Sciatic nerve (tissue), 2 donors: ENCODE measurements at regions not wholly inside any gene's neighbourhood (a gene's known extent, or its start where the extent isn't known, plus 50 kb on each side); places are given as distances from the start of the nearest gene placed in this dataset.
A peak's percentile ranks its signal among the peaks of the same experiment; 100 is the strongest.

Experiments used
- ATAC-seq: fragments of 200-7000 bp; cut with Tn5 transposase; one replicate; pipeline ENCODE4 v1.9.1; 2020; ENCODE audit warnings: mild to moderate bottlenecking, moderate library complexity
- DNase-seq: peaks from one replicate; pipeline ENCODE4 v3.0.0-alpha.2; 2020; ENCODE audit warnings: low spot score
- intact Hi-C: fragments of 100-400 bp; cut with DNase I; formaldehyde crosslinking; loops from one replicate; pipeline ENCODE4 v1.14.2; 2022
- donor health status: DM: no; HTN: no; CAD: no.
- donor health status: DM: no; HTN: no; CAD: no.

DNA sequence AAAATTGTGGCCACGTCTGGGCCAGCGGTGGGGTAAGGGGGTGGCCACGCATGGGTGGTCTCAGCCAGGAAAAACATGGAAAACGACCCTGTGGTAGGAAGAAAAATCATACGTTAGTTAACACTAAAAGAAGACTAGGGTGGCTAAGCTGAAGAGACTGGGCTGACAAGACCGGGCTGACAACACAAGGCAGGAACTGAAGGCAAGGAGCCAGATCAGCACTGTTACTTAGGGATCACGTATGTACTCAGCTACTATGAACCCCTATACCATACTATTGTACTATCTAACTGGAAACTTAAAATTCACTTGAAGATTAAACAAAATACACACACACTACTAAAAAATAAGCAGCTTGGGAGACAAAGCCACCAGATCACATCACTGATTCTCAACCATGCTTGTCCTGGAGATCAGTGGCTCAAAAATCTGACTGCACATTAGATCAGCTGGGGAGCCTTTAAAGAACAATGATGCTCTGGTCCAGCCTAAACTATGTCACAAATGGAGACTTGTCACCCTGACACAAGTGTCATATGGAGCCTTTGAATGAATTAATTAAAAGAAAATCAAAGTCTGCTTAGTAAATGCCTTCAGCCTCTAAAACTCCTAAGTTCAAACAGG is 442.2 kb downstream of the SHQ1 start:
- no peak for DNase-seq
- intact Hi-C loops, result no loop called here
- ATAC-seq, result peak; percentile 67

DNA sequence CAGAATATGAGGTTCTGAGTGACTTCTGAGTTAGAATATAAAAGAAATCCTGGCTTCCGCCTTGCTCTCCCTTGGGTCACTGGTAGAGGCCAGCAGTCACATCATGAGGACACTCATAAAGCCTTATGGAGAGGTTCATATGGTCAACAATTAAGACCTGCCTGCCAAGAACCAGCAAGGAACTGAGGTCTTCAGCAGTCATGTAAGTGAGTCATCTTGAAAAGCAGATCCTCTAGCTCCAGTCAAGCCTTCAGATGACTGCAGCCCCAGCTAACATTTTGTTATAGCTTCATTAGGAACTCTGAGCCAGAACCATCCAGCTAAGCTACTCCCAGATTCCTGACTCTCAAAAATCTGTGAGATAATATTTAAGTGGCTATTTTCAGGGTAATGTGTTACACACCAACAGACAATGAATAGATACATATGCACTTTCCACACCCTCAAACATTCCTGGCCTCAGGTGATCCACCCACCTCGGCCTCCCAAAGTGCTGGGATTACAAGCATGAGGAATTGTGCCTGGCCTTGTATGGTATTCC is 447.2 kb downstream of the SHQ1 start:
- ATAC-seq (no peak), DNase-seq (no peak)
- intact Hi-C loops, result no loop called here

DNA sequence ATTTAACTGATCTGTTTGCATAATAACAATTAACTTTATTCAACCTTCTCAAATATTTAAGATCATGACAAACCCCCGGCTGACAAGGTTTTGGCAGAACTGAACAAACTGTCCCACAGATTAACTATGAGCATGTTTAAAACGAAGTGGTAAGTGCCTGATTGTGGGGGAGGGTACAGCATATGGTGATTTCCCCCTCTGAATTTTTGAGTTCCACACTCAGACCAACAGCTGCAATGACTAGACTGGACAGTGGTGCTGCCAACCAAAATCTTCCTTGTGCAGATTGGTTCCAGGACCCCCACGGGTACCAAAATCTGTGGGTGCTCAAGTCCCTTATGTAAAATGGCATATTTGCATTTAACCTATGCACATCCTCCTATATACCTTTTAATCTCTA is 449.5 kb downstream of the SHQ1 start:
- DNase-seq (no peak), ATAC-seq (no peak)
- intact Hi-C loops, result no loop called here

DNA sequence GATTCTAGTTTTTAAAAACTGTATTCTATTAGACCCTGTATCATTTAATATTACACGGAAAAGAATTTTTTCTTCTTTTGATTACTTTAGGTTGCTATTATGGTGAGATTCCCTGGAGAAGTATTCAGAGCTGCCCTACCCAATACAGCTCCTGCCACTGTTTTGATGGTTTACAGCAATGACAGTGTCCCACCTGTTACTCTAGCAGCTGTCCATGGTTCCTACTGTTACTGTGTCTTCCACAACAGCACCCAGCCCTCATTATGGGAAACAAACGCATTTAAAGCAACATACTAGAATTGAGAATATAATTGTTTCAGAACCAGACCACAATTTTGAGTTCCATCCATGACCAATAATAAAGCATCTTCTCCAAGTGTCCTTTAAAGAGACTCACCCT is 450.7 kb downstream of the SHQ1 start:
- no peak for DNase-seq
- ATAC-seq, result no peak
- intact Hi-C loops, result no loop called here

DNA sequence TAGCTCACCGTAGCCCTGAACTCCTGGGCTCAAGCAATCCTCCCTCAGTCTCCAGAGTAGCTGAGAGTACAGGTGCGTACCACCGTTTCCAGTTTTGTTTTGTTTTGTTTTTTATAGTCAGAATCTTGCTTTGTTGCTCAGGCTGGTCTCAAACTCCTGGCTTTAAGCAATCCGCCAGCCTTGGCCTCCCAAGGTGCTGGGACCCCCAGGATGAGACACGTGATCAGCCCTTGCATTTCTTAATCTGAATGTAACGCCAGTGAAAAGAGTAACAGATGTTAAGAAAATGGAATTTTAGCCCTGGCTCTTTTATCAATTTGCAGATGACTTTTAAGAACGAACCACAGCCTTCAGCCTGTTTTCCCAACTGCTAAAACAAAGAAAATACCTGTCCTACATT is 451.3 kb downstream of the SHQ1 start:
- intact Hi-C loops, result no loop called here
- DNase-seq (no peak), ATAC-seq (no peak)

DNA sequence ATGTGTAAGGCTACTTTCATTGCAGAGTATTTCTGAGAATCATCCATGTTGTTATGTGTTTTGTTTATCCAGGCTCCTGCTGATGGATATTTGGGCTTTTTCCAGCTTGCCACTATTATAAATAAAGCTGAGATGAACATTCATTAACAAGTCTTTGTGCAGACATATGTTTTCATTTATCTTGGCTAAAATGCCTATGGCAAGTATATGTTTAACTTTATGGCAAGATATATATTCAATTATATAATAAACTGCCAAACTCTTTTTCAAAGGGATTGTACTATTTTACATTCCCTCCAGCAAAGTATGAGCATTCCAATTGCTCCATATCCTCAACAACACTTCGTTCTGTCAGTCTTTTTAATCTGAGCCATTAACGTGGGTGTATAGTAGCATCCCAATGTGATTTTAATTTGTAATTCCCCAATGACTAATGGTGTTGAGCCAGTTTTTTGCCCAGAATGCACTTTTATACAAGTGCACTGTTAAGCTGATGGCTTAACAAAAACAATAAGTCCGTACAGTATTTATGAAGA is 452.4 kb downstream of the SHQ1 start:
- intact Hi-C loops, result no loop called here
- ATAC-seq (no peak), DNase-seq (no peak)

DNA sequence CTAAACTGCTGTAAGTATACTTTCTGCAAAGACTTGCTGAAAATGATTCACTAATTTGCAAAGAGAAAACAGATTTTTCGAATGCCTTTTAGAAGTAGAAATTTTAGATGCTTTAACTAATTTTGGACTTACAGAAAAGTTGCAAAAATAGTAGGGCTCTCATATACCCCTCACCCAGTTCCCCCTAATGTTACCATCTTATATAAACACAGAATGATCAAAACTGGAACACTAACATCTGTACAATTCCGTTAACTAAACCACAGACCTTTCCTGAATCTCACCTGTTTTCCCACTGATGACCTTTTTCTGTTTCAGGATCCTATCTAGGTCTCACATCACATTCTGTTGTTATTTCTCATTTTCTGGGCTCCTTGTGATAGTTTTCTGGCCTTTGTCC is 454.8 kb downstream of the SHQ1 start:
- DNase-seq (no peak), ATAC-seq (no peak)
- intact Hi-C loops, result no loop called here

DNA sequence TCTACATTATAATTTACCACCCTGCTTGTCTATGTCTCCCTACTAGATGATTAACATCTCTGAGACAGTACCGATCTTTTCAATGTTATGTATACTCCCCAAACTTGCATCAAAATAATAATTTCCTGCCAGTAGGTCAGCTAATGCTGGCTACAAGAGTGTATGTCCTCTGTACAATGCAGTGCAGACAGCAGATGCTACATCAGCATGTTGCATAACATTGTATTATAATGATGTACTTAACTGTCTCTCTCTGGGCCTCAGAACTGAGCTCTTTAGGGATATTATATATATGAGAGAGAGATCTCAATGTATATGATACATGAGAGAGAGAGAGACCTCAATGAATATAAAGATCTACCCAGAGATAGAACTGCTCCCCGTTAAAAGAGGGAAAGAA is 456.6 kb downstream of the SHQ1 start:
- DNase-seq (no peak), ATAC-seq (peak; percentile 38)
- intact Hi-C loops, result no loop called here

DNA sequence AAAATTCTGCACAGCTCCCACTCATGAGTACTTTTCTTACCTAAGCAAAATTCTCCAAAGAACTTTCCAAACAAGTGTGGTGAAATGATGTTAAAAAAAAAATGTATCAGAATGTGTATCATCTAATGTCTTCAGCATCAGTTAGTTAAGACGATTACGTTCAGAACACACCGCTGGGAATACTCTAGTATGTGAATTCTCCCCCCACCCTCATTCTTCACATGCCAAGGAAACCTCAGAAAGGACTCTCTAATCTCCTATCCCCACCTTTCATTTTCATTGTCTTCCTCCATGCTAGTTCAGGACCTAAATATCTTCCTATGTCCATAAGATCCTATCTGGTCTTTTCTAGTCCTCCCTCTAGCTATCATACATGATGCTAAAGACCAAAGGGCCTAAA is 457.4 kb downstream of the SHQ1 start:
- DNase-seq, result no peak
- ATAC-seq, result peak; percentile 73
- intact Hi-C loops, result no loop called here

DNA sequence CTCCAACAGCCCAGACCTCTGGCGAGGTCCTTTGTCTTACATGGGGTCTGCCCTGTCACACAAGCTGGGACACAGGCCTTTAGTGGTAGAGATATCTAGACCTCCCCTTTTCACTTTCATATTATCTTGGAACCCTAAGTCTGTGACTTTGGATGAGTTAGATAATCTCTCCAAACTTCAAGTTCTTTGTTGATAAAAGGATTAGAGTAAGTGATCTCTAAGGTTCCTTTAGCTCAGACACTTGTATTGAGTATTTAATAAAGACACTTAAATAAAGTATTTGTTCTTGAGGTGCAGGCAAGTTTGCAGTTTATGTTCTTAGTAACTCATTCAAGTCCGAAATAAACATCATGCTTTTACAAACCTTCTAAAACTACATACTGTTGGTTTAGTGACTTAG is 459.6 kb downstream of the SHQ1 start:
- intact Hi-C loops, result no loop called here
- DNase-seq (no peak), ATAC-seq (no peak)

DNA sequence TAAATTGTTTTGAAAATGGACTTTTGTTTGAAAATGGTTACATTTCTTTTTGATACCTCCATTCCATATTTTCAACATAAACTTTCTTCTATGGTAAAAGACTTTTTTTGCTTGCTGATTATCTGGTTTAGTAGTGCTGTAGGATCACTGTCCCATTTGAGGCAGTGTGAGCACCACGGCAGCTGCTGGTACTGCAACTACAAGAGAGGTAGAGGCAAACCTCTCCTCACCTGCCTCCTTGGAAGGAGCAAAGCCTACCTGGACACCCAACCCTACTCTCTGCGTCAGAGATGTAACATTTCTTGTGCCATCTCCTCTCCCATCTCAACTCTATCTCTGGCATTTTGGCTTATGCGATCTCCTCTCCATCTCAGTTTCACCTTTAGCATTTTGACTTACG is 460.1 kb downstream of the SHQ1 start:
- intact Hi-C loops, result no loop called here
- ATAC-seq (no peak), DNase-seq (no peak)

DNA sequence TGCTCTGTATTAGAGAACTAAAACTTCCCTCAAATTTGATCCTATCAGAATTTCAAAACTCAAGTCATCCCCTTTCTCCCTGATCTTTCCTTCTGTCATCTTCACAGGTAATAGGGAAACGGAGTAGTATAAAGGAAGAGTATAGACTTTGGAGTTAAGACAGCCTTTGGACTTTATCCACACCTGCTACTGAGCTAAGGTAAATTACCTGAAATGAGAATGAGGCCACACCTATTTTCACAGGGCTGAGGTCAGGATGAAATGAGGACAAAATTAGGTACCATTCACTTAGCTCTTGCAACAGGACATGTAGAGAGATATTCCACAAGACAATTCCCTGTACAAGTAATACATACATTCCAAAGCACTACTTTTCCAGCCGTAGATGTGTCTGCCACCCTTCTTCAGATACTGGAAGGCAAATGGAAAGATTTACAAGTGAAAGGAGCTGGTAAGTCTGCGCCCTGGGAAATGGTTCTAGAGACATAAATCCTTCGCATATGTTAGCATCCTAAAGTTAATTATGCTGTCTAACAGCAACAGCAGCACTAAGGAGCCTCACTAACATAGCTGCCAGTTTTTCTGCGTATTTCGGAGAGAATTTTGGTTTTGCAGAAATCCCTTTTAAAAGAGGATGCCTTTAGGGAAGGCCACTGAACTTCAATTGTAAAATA is 461.8 kb downstream of the SHQ1 start:
- intact Hi-C loops, result no loop called here
- DNase-seq (no peak), ATAC-seq (no peak)

DNA sequence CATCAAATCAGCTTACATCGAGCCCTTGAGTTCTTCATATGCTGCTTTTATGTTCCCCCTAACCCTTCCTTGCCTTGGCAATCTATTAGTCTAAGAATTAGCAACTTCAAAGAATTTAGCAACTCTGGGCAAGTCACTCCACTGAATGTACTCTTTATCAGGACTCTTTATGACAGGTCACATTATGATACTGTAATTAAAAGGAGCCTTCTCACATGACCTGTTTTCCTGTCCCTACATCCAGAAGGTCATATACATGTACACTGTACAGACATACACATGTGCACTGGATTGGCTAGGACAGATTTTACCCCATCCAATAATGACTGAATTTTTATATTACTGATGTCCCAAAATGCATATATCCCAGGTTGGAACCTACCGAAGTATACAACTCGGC is 463.1 kb downstream of the SHQ1 start:
- DNase-seq, result no peak
- ATAC-seq, result no peak
- intact Hi-C loops, result no loop called here

DNA sequence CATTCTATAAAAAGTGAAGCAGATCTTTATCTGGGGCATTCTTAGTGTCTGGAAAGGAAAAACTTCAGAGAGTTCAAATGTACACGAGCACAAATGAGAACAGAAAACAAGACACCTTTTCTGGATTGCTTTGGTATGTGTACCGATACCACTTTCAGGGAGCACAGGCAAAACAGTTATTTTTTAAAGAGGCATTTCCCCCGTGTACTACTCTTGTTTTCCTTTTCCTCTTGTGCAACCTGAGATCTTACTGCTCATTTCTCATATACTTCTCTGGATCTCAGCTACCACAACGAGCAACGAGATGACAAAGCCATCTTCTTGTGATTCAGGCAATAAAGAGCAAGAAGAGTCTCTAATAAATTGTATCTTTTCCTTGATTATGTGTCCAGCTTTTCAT is 463.6 kb downstream of the SHQ1 start:
- intact Hi-C loops, result no loop called here
- ATAC-seq, result no peak
- DNase-seq, result no peak

DNA sequence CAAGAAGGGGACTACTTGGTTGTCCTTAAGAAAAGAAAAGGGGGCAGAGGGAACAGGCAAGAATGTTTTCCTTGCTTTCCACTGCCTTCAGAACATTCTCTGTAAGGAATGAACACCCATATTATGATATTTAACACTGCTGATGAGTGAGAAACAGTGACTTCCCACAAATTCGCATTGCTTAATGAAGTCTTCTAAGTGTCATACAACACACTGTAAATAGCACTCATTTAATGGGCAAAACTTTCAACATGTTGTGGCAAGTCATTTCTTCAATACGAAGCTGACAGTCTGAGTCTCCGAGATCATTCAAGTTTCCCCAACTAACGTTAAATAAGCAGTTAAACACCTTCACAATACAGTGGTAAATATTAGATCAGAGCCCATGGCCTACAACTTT is 464.4 kb downstream of the SHQ1 start:
- intact Hi-C loops, result no loop called here
- ATAC-seq, result no peak
- DNase-seq, result no peak

DNA sequence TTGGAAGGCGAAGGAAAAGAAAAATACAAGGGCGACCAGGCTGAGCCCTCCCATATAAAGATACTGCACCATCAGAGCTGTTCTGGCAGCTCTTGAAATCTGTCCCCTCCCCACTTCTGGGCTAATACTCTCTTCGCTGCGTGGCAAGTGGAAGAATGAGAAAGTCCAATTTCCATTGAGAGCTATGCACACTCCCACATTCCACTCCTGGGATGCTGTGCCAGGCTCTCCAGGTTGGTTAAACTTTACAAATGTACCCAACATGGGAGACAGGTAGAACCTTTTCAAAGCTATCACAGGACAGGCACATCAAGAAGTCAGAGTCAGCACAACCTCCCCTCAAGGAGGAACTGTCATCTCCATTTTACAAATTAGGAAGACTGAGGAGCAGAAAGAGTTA is 465.0 kb downstream of the SHQ1 start:
- ATAC-seq, result no peak
- intact Hi-C loops, result no loop called here
- DNase-seq, result no peak

DNA sequence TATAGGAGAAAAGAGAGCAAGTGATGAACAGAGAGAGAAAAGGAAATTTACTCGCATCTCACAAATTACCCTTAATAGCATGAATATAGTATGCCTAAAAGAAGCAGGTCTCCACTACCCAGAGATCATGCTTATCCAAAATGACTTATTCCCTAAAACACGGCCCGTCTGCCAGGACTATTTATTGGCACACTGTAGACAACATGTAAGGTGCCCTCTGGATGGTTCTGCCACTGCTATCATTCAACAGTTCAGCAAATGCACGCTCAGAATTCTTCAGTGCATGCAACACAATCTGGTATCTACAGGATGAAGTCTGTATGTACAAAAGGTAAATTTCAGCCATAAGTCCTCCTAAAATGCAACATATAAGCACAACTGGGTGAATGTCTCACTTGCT is 465.8 kb downstream of the SHQ1 start:
- ATAC-seq (no peak), DNase-seq (no peak)
- intact Hi-C loops, result no loop called here

DNA sequence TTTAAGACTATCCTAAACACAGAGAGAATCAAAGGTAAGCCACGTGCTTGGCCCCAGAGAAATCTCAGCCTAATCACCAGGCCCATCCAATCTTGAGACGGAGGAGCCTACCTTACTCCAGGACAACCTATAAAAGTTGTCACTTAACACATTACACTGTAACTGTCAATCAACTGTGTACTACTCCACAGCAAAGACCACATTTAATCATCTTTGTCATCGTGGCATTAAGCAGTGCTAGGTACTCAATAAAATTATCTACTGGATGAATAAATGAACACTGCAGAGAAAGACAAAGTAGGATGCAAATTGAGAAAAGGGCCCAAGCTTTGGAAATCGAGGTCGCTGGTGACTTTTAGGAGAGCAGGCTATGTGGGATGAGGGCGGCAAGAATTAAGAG is 466.7 kb downstream of the SHQ1 start:
- DNase-seq (no peak), ATAC-seq (no peak)
- intact Hi-C loops, result no loop called here

DNA sequence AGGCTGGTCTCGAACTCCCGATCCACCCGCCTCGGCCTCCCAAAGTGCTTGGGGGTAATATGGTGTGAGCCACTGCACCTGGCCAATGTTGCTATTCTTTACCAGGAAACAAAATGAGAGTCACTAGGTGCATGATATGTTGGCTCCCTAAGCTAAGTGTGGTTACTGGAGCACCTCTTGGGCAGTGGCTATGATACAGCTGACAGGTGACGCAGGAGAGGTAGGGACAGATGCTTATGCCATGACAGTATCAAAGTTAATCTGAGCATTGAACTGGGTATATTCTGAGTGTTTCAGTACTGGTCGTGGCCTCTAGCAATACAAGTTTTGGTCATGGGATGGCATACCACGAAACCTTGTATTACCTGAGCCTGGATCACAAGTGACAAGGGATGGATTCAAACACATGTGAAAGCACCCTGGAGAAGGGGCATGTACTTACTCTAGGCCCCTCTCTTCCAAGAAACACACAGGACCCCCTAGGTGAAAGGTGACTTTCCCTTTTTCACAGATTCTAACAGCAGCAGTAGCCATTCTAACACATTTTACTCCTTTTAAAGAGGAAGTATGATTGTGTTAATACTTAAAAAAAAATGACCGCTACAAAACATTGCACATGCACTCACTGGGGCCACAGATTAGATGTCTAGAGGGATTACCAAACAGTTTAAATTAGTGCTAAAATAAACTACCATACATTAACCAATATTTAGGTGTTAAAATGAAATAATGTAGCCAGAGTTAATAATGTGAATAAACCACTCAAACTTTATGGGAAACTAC is 467.3 kb downstream of the SHQ1 start:
- intact Hi-C loops, result no loop called here
- no peak for DNase-seq
- peak; percentile 20 for ATAC-seq

DNA sequence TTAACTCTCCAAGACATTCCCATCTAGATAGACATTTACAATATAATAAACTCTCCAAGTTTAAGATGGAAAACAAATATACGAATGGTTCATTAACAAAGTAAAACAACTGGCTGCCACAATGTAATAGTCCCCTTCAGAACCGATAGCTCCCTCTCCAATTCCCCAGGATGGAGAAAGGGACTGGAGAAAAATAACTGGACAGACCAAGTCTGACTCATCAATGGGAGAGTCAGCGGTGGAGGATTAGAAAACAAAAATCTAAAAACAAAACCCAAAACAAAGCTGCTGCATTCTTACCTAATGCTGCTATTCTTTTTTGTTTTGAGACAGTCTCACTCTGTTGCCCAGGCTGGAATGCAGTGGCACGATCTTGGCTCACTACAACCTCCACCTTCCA is 468.1 kb downstream of the SHQ1 start:
- ATAC-seq (peak; percentile 49), DNase-seq (no peak)
- intact Hi-C loops, result no loop called here
